B cell (primary cell): ENCODE measurements at regions not wholly inside any gene's neighbourhood (a gene's known extent, or its start where the extent isn't known, plus 50 kb on each side); places are given as distances from the start of the nearest gene placed in this dataset.
"Not testable (repeated sequence)": the region's sequence is repeated elsewhere in the genome, so short reads cannot be mapped to it uniquely, and the experiment has no call there.

ENCODE experiments used
- ATAC-seq: fragments of 200-7000 bp; cut with Tn5 transposase; one replicate; pipeline ENCODE4 v1.10.0; 2021; ENCODE audit warnings: low read depth, mild to moderate bottlenecking, moderate number of reproducible peaks, moderate library complexity
- CTCF ChIA-PET: fragments of 350-600 bp; sonication (Branson Sonifier 250); formaldehyde crosslinking; loops from one replicate; lab custom pipeline; 2021; ENCODE audit warnings: antibody characterized with exemption, inconsistent platforms; lab: Charles Lee
- POLR2A ChIA-PET: fragments of 350-600 bp; sonication (Branson Sonifier 250); formaldehyde crosslinking; loops from one replicate; lab custom pipeline; 2021; ENCODE audit warnings: antibody characterized with exemption; lab: Charles Lee
- DNase-seq: peaks from one replicate; pipeline ENCODE4 v3.0.0; 2013
- H2AFZ ChIP-seq: 2 replicates; pipeline ENCODE4 v1.6.1; 2012; ENCODE audit warnings: mild to moderate bottlenecking, low read depth, low read length; ENCODE audit not compliant: insufficient read depth, poor library complexity, severe bottlenecking
- H3K27ac ChIP-seq, 2 donors: 1 replicate in 1 of 2; 2 replicates in 1 of 2; pipeline ENCODE4 v1.5.1; 2012 to 2013; ENCODE audit warnings: low read length in 2 of 2, mild to moderate bottlenecking in 2 of 2, moderate library complexity in 1 of 2
- H3K27me3 ChIP-seq, 4 experiments: fragments of 200-600 bp in 1 of 4; sonication (generic) in 1 of 4; replicated peaks in 1 of 4; 1 replicate in 2 of 4; 2 replicates in 2 of 4; pipeline versions ENCODE4 v1.6.1 to v1.7.0; 2013 to 2016; ENCODE audit warnings: low read length in 3 of 4, mild to moderate bottlenecking in 2 of 4, mixed read lengths in 1 of 4, moderate library complexity in 1 of 4; ENCODE audit not compliant: insufficient read depth in 4 of 4, control insufficient read depth in 3 of 4; ENCODE audit errors: control extremely low read depth in 1 of 4
- H3K36me3 ChIP-seq, 2 experiments: replicated peaks in 1 of 2; 1 replicate in 1 of 2; 2 replicates in 1 of 2; pipeline versions ENCODE4 v1.6.1 to v1.7.1; 2013; ENCODE audit warnings: low read length in 1 of 2; ENCODE audit not compliant: insufficient read depth in 2 of 2, control insufficient read depth in 1 of 2; ENCODE audit errors: control extremely low read depth in 1 of 2, extremely low read depth in 1 of 2
- H3K4me1 ChIP-seq, 2 donors: fragments of 200-600 bp in 1 of 2; sonication (generic) in 1 of 2; 1 replicate in 1 of 2; 2 replicates in 1 of 2; pipeline versions ENCODE4 v1.5.1 to v1.6.1; 2013 to 2017; ENCODE audit warnings: low read length in 2 of 2; ENCODE audit not compliant: control insufficient read depth in 2 of 2, insufficient read depth in 2 of 2
- H3K4me2 ChIP-seq: replicated peaks from 2 replicates; pipeline ENCODE3; 2012; ENCODE audit warnings: mild to moderate bottlenecking, low read depth, low read length; ENCODE audit not compliant: poor library complexity, severe bottlenecking
- H3K4me3 ChIP-seq, 5 experiments: fragments of 200-600 bp in 1 of 5; sonication (generic) in 1 of 5; 1 replicate in 3 of 5; 2 replicates in 2 of 5; pipeline versions ENCODE4 v1.5.1 to v1.7.0; 2011 to 2016; ENCODE audit warnings: low read length in 4 of 5, mild to moderate bottlenecking in 4 of 5, low read depth in 2 of 5, control low read depth in 1 of 5, moderate library complexity in 1 of 5; ENCODE audit not compliant: insufficient read depth in 1 of 5; ENCODE audit errors: control extremely low read depth in 1 of 5, extremely low read depth in 1 of 5
- H3K79me2 ChIP-seq: fragments of 200-600 bp; sonication (generic); one replicate; pipeline ENCODE4 v1.6.0; 2016; ENCODE audit warnings: low read length; ENCODE audit not compliant: control insufficient read depth, insufficient read depth
- H3K9ac ChIP-seq: fragments of 200-600 bp; sonication (generic); 2 replicates; pipeline ENCODE4 v1.6.1; 2017; ENCODE audit warnings: mild to moderate bottlenecking, low read length, moderate library complexity
- H3K9me3 ChIP-seq, 3 donors: one replicate each; pipeline versions ENCODE4 v1.6.1 to v1.7.1; 2013; ENCODE audit warnings: low read length in 2 of 3; ENCODE audit not compliant: control insufficient read depth in 2 of 3, insufficient read depth in 1 of 3; ENCODE audit errors: control extremely low read depth in 1 of 3
- H4K20me1 ChIP-seq: 2 replicates; pipeline ENCODE4 v1.6.0; 2012; ENCODE audit warnings: mild to moderate bottlenecking, low read length; ENCODE audit not compliant: insufficient read depth, control insufficient read depth, poor library complexity, severe bottlenecking
- H3K27ac Mint-ChIP-seq: one replicate; pipeline ENCODE4 v1.8.0; 2021; ENCODE audit warnings: mixed read lengths
- H3K27me3 Mint-ChIP-seq: one replicate; pipeline ENCODE4 v1.8.0; 2021; ENCODE audit warnings: mixed read lengths
- H3K4me1 Mint-ChIP-seq: one replicate; pipeline ENCODE4 v1.8.0; 2021; ENCODE audit warnings: mixed read lengths
- H3K4me3 Mint-ChIP-seq: one replicate; pipeline ENCODE4 v1.8.0; 2021; ENCODE audit warnings: mixed read lengths
- H3K9me3 Mint-ChIP-seq: one replicate; pipeline ENCODE4 v1.8.0; 2022; ENCODE audit warnings: mixed read lengths; ENCODE audit not compliant: insufficient read depth
- EZH2 ChIP-seq: IDR thresholded peaks from 2 replicates; pipeline ENCODE4 v1.6.1; 2012; ENCODE audit warnings: borderline replicate concordance, low read depth, mild to moderate bottlenecking, moderate library complexity, low read length; ENCODE audit not compliant: insufficient read depth, poor library complexity, severe bottlenecking
- WGBS: methylation state at CpG from one replicate; pipeline ENCODE4 v1.1.5; 2013; ENCODE audit warnings: missing lambda C conversion rate; ENCODE audit not compliant: insufficient coverage; 5-methylcytosine and 5-hydroxymethylcytosine counted together
- intact Hi-C: fragments of 100-400 bp; cut with micrococcal nuclease; formaldehyde crosslinking; loops from one replicate; pipeline ENCODE4 v1.10.0; 2022
- TF ChIP-seq, protein P1 (sequence below): fragments of 200-600 bp; IDR thresholded peaks from one replicate; pipeline ENCODE4 v1.8.0; 2022; ENCODE audit warnings: antibody characterized with exemption, mild to moderate bottlenecking

DNA sequence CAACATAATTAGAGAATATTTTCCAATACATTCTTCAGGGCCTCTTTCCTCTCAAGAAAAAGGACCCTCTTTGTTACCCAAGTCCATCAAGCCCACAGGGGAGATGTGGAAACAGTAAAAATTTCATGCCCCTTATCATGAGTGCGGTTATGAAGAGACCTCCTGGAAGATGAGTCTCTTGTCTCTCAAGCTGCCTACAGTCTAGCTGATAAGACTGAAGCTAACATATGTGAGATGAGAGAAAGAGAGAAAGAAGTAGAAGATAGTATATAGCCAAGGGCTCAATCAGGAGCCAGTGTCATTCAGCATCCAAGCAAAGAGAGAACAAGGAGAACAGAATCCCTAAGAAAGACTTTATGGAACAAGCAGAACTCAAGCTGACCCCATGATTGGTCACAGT, 75.9 kb upstream of the CABCOCO1 start:
- no peak overlapping the region for H3K27ac ChIP-seq
- no peak overlapping the region for H3K4me2 ChIP-seq
- H3K79me2 ChIP-seq: no peaks in the 10 kb centered on the region
- ChIA-PET POLR2A (no interaction called here), CTCF (no interaction called here)
- H4K20me1 ChIP-seq: no peaks in the 10 kb centered on the region
- no CpG with 5 or more reads among the region's 1 CpG for WGBS
- no peaks in the 10 kb centered on the region for H3K36me3 ChIP-seq
- ATAC-seq (no peak), DNase-seq (no peak)
- no peaks in the 10 kb centered on the region for H3K4me1 ChIP-seq
- Mint-ChIP-seq H3K27me3 (peaks cover 5% of the 10 kb centered on the region), H3K9me3 (no peaks in the 10 kb centered on the region), H3K4me1 (peaks cover 7% of the 10 kb centered on the region), H3K27ac (no peak overlapping the region), H3K4me3 (no peak overlapping the region)
- no peaks in the 10 kb centered on the region for H3K9me3 ChIP-seq
- H3K4me3 ChIP-seq: no peak overlapping the region
- no peaks in the 10 kb centered on the region for H3K27me3 ChIP-seq
- no peak overlapping the region for H2AFZ ChIP-seq
- no peak overlapping the region for H3K9ac ChIP-seq
- TF ChIP-seq, protein P1, sequence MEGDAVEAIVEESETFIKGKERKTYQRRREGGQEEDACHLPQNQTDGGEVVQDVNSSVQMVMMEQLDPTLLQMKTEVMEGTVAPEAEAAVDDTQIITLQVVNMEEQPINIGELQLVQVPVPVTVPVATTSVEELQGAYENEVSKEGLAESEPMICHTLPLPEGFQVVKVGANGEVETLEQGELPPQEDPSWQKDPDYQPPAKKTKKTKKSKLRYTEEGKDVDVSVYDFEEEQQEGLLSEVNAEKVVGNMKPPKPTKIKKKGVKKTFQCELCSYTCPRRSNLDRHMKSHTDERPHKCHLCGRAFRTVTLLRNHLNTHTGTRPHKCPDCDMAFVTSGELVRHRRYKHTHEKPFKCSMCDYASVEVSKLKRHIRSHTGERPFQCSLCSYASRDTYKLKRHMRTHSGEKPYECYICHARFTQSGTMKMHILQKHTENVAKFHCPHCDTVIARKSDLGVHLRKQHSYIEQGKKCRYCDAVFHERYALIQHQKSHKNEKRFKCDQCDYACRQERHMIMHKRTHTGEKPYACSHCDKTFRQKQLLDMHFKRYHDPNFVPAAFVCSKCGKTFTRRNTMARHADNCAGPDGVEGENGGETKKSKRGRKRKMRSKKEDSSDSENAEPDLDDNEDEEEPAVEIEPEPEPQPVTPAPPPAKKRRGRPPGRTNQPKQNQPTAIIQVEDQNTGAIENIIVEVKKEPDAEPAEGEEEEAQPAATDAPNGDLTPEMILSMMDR: no peak
- TF ChIP-seq EZH2: no peak
- intact Hi-C loops: no loop called here

DNA sequence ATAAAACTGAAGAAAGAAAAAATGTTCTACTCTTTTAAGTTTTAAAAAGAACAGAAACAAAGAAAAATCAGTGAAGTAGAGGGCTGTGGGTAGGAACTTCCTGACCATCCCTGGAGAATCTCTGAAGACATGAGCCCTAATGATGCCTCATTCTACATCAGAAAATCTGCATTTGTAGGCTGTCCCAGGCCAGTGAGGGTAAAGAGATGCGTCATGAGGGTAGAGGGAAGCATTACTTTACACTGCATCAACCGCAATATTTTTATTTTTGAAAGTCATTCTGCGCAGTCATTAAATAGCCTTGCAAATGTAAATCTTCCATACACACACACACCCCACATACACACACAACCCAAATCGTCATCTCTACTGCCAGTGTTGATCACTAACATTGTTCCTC, 82.1 kb upstream of the CABCOCO1 start:
- no peak for ATAC-seq
- no peaks in the 10 kb centered on the region for H3K36me3 ChIP-seq
- H3K4me2 ChIP-seq: no peak overlapping the region
- H3K27ac Mint-ChIP-seq: no peak overlapping the region
- H4K20me1 ChIP-seq: no peaks in the 10 kb centered on the region
- H3K4me3 Mint-ChIP-seq: no peak overlapping the region
- CTCF ChIA-PET: no interaction called here
- H3K4me1 ChIP-seq: no peaks in the 10 kb centered on the region
- H2AFZ ChIP-seq: no peak overlapping the region
- H3K4me3 ChIP-seq: no peak overlapping the region
- H3K9me3 ChIP-seq: no peaks in the 10 kb centered on the region
- no peak overlapping the region for H3K9ac ChIP-seq
- H3K4me1 Mint-ChIP-seq: no peaks in the 10 kb centered on the region
- no peaks in the 10 kb centered on the region for H3K27me3 ChIP-seq
- 100% methylated on average over 2 of the region's 4 CpGs for WGBS
- H3K9me3 Mint-ChIP-seq: no peaks in the 10 kb centered on the region
- intact Hi-C loops: no loop called here
- POLR2A ChIA-PET: no interaction called here
- peaks cover 8% of the 10 kb centered on the region for H3K27me3 Mint-ChIP-seq
- H3K79me2 ChIP-seq: no peaks in the 10 kb centered on the region
- H3K27ac ChIP-seq: no peak overlapping the region
- DNase-seq: no peak
- TF ChIP-seq, protein P1: no peak
- no peak for TF ChIP-seq EZH2

DNA sequence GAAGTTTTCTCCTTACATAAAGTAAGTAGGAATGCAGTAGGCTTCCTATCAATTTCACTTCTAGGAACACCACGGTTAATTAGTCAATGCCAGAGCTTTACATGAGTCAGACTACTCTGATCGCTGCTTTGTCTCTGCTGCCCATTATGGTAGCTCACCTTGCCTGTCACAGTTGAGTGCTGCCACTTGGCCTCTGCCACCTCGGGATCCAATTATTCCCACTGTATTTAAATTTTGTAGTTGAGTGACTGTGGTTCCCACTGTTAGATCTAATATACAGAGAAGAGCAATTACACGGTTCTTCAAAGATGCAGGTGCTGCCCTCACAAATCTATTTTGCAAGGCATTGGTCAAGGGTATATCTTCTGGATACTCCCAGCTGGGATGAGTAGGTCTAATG, 92.5 kb upstream of the CABCOCO1 start:
- H3K27me3 Mint-ChIP-seq, ATAC-seq, H3K4me3 Mint-ChIP-seq, H3K9ac ChIP-seq, H3K4me2 ChIP-seq, intact Hi-C loops, DNase-seq, POLR2A ChIA-PET, H3K4me1 ChIP-seq, H3K79me2 ChIP-seq, H3K9me3 ChIP-seq, H3K4me3 ChIP-seq, H3K4me1 Mint-ChIP-seq, H3K9me3 Mint-ChIP-seq, H4K20me1 ChIP-seq, H3K36me3 ChIP-seq, H3K27ac Mint-ChIP-seq, H3K27me3 ChIP-seq, H3K27ac ChIP-seq, H2AFZ ChIP-seq, CTCF ChIA-PET: not testable (repeated sequence)
- WGBS: 100% methylated on average over 2 of the region's 4 CpGs
